ENCODE measurements at regions not wholly inside any gene's neighbourhood (a gene's known extent, or its start where the extent isn't known, plus 50 kb on each side); places are given as distances from the start of the nearest gene placed in this dataset.

GRCh38 chr21:35397781-35398180 is 348.7 kb upstream of the RUNX1 start:
- H3K79me1 ChIP-seq (ENCODE audit: insufficient read depth, low read depth, low read length, poor library complexity, severe bottlenecking): no peaks in the 10 kb centered on the region
- no peak overlapping the region for H2AFZ ChIP-seq (ENCODE audit: low read length)

More at GRCh38 chr21:35397781-35398180, 348.7 kb upstream of the RUNX1 start:
- Histone ChIP-seq H4K8ac (replicated peaks; ENCODE audit: insufficient read length, low read depth, low read length) (no peak overlapping the region), H3K4me2 (ENCODE audit: insufficient read depth, insufficient read length, low read length) (no peak overlapping the region), H4K20me1 (ENCODE audit: control insufficient read depth, insufficient read depth, insufficient read length) (no peaks in the 10 kb centered on the region), H2BK120ac (ENCODE audit: low read depth, low read length, poor library complexity, severe bottlenecking) (no peak overlapping the region), H3K56ac (ENCODE audit: insufficient read length, low read depth, low read length) (no peak overlapping the region), H3K4ac (ENCODE audit: low read depth, low read length) (no peak overlapping the region), H2BK5ac (ENCODE audit: insufficient read length, low read length) (no peak overlapping the region), H3K27ac (ENCODE audit: insufficient read length, low read depth, low read length) (no peak overlapping the region), H3K23ac (ENCODE audit: insufficient read length, low read depth, low read length) (no peak overlapping the region), H3K18ac (ENCODE audit: insufficient read length, low read depth, low read length) (no peak overlapping the region), H3K79me2 (ENCODE audit: insufficient read depth, low read length) (no peaks in the 10 kb centered on the region), H3K9me3 (ENCODE audit: control insufficient read depth, low read depth, low read length) (no peaks in the 10 kb centered on the region), H2BK20ac (ENCODE audit: low read depth, low read length, poor library complexity, severe bottlenecking) (no peak overlapping the region), H4K5ac (ENCODE audit: insufficient read length, low read depth, low read length) (no peak overlapping the region), H2BK12ac (ENCODE audit: insufficient read length, low read depth, low read length) (no peak overlapping the region), H2AK5ac (ENCODE audit: insufficient read length, low read length) (no peak overlapping the region), H3K27me3 (ENCODE audit: insufficient read depth, low read length) (no peaks in the 10 kb centered on the region), H3T11ph (ENCODE audit: low read length) (no peak overlapping the region), H2BK15ac (ENCODE audit: low read depth, low read length) (no peak overlapping the region), H3K9ac (ENCODE audit: extremely low read depth, insufficient read length, low read length) (no peak overlapping the region), H3K14ac (ENCODE audit: insufficient read depth, low read length) (no peak overlapping the region), H3K4me1 (ENCODE audit: insufficient read depth, low read length) (no peaks in the 10 kb centered on the region), H3K23me2 (ENCODE audit: insufficient read length, low read depth, low read length, poor library complexity, severe bottlenecking) (no peaks in the 10 kb centered on the region), H4K91ac (ENCODE audit: insufficient read length, low read depth, low read length) (no peak overlapping the region)
- TF ChIP-seq CTCF (conservative IDR thresholded peaks at IDR 0.05): no peak
- no CpG with 5 or more reads among the region's 3 CpGs for whole genome bisulfite sequencing (ENCODE audit: extremely low coverage, insufficient read length, low lambda C conversion rate)
- peaks cover 0 to 2% (median 0%) of the 10 kb centered on the region in 3 experiments; a peak in 2 of 7 replicates for H3K36me3 Mint-ChIP-seq (ENCODE audit: insufficient read depth in 1 of 3, low read depth in 3 of 3)
- DNase-seq: no peak
- H3K4me1 Mint-ChIP-seq: peaks cover 18 to 24% of the 10 kb centered on the region in 2 experiments
- H3K27me3 Mint-ChIP-seq (ENCODE audit: low read depth): no peaks in the 10 kb centered on the region
- H3K9me3 Mint-ChIP-seq: no peaks in the 10 kb centered on the region
- no peak overlapping the region for H3K27ac Mint-ChIP-seq
- no peak overlapping the region for H3K4me3 Mint-ChIP-seq

Measured in H9 (cell line).